NCI-H2081 (cell line): ENCODE measurements at regions not wholly inside any gene's neighbourhood (a gene's known extent, or its start where the extent isn't known, plus 50 kb on each side); places are given as distances from the start of the nearest gene placed in this dataset.

Experiments
- DNase-seq, 2 experiments: peaks; one replicate each; lab custom pipeline; 2025; lab: John Stamatoyannopoulos, UW

DNA sequence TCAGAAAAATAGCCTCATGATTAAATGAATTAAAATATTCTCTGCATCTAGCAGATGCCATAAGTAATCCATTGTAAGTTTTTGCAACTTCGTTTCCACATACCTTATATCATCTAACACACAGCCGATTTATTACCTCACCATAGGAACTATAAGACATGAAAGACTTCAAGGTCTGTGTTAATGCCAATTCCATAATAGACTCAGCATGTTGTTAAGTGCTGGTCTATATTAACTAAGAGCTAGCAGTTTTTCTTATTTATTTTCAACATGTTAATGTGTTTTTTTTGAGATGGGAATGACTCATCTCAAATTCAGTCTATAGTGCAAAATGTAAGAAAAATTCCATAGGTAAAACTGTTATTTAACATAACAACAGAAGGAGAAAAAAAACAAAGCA, 243.9 kb upstream of the GULP1 start:
- DNase-seq, result no peak

DNA sequence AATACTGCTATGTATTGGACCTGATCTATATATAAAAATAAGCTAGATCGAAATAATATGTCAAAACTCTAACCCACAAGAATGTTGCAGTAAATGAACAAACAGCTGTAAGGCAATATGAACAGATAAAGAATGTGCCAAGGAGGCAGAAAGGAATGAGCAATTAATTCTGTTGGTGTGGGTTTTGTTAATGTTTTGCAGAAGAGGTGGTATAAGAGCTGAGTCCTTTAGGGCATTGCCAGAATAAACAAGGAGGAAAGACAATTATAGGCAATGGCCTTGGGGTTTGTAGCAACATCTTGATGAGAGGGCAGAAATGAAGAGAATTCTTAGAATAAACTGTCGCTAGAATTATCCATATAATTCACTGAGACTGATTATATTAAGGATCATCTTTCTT, 240.9 kb upstream of the GULP1 start:
- no peak for DNase-seq

DNA sequence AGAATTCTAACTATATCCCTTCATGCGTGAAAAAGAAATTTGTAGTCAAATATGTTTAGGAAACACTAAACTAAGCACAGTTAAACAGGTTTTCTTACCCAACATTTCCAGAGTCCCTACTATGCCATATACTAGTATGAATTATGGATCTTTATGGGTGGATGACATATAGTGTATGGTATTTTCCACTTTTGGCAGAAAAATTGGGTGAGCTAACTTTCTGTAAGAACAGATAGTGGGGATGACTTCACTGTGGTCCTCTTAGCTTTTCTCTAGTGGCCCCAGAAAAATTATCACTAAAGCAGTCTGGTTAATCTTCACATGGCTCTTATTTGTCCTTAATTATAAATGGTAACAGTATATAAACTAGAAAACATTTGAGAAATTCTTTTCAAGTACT, 240.0 kb upstream of the GULP1 start:
- DNase-seq, result no peak

DNA sequence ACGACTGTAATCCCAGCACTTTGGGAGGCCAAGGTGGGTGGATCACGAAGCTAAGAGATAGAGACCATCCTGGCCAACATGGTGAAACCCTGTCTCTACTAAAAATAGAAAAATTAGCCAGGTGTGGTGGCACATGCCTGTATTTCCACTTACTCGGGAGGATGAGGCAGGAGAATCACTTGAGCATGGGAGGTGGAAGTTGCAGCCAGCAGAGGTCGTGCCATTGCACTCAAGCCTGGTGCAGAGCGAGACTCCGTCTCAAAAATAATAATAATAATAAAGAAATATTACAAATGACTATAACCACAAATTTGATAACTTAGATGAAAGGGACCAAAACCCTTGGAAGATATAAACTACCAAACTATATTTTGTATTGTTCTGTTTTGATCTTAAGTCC, 226.3 kb upstream of the GULP1 start:
- no peak for DNase-seq

DNA sequence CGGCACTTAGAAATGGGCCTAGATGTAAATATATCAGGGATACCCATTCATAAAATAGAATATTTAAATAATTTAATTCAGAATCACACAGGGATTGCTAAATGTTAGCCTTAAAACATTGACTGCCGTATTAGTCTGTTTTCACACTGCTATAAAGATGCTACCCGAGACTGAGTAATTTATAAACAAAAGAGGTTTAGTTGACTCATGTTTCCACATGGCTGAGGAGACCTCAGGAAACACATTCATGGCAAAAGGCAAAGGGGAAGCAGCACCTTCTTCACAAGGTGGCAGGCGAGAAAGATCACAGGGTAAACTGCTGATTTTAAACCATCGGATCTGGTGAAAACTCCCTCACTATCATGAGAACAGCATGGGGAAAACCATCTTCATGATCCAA, 223.6 kb upstream of the GULP1 start:
- no peak for DNase-seq

DNA sequence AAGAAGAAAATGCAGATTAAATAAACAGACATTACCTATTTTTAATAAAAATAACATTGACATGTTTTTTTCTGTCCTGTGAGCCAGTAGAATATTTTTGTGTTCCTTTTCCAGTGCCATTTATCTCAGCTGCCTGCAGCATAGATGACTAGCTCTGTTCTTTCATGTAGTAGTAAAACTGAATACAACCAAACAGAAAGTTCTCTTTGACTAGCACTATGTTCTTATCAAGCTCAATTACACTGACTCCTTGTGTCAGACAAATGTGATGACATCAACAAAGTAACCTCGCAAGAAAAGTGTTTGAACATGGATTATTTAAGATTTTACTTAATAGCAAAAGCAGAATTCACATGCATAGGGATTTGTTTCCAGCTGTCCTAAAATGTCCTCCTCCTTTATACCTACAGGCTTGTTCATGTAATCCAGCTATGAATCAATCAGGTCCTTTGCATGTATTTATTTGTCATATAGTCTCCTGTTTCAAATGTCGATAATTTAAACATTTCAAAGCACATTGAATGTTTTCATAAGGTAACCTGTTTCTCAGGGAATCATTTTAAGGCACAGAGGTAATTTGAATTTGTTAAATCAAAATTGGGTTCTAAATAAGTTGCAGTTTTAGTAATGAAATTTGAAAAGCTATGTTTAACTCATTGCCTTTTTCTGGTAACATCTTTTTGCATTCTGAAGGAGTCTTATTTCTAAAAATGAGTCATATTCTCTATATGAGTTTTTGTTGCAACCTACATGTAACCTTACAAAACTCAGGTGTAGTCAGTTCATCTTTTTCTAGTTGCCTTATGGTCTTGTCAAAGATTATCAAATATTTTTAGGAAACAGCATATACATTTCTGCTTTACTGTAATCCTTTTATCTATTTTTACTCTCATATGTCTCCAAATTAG, 215.3 kb upstream of the GULP1 start:
- no peak for DNase-seq

DNA sequence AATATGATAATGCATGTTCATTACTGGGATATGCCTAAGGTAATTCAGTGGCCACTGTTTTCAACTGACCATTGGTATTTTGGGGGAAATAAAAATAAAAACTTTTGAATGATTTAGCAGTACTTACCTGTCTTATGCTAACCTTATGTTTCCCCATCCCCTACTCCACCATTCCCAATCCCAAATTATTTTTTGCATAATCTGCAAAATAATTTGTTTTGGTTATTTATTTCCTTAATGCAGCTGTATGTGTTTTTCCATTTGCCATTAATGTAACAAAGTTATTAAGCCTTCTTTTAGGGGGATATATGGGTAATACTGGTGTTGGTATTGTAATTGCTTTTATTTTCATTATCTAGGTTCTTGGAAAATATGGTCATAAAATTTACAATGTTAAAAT, 213.9 kb upstream of the GULP1 start:
- DNase-seq, result no peak

DNA sequence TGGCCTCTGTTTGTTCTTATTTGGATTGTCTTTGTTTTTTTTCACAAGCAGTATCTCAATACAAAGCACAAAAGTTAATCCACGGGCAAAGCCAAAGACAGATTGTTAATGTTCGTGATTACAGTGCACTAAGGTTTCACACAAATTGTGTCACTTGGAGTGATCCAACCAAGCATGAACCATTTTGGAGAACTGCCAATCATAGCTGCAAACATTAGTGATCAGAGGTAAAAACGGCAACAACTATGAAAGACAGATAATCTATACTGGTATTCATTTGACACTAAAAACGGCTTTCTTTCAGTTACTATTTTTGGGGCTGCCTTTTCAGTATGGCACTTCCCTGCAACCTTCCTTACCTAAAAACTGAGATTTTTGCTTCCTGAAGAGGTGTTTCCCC, 213.1 kb upstream of the GULP1 start:
- DNase-seq, result peak in 1 of 2 experiments; percentile 35

DNA sequence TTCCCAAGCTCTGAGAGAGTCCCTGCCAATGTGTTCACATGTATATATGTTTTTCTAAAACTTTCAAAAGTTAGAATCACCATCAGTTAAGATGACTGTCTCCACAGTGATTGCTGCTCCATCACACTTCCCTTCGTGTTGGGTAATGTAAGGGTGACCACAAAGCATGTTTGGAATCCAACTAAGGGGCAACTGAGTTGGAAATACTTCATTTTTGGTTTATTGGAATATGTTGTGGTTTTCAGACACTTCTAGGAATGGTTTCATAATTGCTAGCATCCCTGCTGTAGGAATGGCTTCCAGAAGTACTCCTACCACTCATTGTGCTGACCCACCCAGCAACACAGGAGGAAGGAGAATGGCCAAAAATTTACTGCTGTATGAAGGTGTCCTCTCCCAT, 212.5 kb upstream of the GULP1 start:
- DNase-seq, result no peak

DNA sequence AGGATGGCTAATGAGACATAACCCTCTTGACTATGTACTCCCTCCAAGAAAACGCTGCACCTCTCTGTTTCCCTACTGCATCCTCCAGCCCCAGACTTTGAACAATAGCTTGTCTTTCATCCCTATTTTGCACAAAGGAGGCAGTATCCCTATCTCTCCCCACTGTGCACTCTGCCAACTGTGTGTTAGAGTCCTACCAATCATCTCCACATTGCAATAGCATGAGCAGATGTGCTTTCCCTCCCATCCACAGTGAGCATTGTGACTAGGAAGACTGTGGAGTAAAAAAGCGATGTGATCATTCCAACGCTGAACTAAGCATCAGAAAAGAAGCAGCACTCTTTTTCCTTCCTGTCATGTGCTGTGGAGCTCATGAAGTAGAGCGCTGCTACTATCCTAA, 206.3 kb upstream of the GULP1 start:
- DNase-seq, result no peak

DNA sequence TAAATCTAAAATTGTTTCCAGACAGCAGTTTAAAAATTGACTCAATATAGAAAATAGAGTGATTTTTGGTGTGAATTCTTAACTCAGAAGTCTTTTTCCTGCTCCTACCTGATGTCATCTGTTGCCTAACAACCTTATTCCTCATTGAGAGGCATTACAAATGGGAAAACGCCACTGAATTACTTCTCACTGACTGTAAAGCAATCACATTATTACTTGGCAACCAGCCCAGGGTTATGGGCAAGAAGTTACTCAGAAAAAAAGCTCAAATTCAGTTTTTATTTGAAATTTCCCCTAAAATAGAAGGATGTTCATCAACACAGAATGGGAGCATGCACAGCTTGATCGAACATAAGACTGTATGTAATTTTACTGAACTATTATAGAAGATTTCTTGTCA, 201.8 kb upstream of the GULP1 start:
- DNase-seq, result peak in 1 of 2 experiments; percentile 37

DNA sequence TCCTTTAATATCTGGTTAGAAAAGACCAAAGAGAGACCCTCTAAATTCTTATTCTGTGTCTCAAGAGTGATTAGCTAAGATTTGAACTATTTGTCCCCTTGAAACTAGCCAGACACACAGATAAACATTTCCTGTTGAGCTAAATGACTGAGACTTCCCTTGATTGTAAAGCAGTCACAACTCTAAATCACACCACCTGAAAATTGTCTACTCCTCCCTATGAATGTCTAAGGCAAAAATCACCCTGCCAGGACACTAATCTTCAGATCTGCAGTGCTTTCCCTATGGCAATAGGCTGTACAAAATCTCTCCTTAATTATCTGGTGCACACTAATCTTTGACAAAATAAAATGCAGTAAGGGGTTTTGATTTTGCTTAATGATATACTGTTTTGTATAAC, 200.5 kb upstream of the GULP1 start:
- peak in 1 of 2 experiments; percentile 4 for DNase-seq

DNA sequence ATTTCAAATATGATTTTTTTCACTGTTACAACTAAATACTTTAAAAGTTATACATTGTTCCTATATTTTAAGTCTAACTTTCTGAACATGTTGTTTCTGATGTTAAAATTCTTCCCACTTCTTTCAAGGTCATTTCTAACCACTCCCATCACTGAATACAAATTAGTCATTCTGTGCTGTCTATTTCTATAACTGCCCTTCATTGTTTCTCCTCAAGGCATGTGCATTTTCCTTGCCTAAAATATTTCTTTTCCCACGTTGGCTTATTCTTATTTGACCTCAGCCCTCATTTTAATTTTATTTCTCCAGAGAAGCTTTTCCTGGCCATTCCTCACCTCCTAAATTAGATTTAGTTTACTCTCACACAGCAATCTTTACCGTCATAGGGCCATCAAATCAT, 198.9 kb upstream of the GULP1 start:
- no peak for DNase-seq

DNA sequence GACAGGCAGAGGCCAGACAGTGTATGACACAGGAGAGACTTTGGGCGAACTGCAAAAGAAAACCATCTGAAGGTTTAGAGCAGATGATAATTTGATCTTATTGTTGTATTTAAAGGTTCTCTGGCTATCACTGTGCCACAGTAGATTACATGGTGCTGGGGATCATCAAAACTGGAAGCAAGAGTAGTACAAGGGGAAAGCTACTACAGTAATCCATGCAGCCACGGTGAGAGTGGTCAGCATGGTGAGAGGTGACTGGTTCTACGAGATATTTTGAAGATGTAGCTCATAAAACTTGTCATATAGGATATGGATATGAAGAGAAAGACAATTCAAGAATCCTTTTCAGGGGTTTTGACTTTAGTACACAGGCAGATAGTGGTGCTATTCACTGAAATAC, 194.8 kb upstream of the GULP1 start:
- DNase-seq, result no peak

DNA sequence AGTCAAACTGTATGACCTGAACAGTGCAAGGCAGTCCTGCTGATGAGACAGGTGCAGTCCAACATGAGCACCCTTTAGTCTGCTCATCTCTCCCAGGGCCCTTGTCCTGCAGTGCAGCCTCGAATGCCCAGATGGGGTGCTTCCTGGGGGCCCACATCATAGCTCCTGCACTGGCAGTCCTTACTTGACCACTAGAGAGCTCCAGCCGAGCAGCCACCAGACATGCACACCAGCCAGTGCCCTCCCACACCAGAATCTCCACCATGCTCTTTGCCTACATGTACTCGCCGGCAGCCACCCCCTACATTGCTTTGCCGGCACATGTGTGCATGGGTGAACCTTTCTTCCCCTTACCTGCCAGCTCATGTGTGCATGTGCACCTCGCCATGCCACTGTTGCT, 188.8 kb upstream of the GULP1 start:
- DNase-seq, result no peak

DNA sequence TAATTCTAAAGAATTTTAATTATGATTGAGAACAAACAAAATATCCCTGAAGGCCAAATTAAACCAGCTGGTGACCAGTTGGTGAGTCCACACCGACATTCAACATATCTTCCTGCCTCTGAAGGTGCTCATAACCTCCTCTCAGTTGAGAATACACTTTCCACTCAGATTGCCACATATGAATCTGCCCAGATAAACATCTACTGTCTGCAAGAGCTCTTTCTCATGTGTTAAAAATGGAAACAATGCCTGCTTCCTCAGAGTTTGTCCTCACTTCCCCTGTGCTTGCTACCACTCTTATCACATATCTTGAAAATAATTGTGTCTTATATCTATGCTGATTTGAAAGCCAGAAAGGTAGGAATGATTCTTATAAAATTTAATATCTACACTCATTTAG, 177.7 kb upstream of the GULP1 start:
- DNase-seq, result no peak

DNA sequence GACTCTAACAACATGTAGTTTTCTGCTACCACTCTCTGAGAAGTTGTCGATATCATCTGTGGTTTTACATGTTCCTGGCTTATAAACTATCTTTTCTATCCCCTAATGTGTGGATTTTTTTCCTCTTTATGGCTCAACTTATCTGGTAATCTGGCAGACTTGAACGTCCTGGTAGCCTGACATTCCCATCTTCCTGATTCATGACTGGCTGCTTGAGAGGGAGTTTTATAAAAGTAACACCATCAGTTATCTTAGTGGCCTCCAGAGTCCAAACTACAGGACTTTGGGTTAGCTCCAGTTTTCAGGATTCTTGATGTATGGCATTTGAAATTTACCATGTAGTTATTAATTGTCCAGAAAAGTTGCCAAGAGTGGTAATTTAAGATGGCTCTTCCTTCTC, 174.0 kb upstream of the GULP1 start:
- DNase-seq, result no peak

DNA sequence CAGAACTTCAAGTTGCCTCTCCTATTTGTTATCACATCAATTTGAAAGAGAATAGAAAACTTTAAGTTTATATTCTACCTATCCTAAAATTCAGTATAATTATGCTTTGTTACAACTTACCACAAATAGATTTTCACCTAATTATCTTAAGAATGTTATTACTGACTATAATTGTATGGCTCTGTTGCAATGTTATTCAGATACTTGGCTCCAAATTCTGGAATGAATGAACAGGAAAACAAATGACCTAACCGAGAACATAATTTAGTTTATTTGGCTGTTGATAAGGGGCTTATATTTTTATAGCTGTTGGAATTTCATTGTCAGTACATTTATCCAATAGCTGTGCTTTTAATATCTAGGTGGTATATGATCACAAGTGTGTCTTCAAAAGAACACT, 173.2 kb upstream of the GULP1 start:
- DNase-seq, result no peak

DNA sequence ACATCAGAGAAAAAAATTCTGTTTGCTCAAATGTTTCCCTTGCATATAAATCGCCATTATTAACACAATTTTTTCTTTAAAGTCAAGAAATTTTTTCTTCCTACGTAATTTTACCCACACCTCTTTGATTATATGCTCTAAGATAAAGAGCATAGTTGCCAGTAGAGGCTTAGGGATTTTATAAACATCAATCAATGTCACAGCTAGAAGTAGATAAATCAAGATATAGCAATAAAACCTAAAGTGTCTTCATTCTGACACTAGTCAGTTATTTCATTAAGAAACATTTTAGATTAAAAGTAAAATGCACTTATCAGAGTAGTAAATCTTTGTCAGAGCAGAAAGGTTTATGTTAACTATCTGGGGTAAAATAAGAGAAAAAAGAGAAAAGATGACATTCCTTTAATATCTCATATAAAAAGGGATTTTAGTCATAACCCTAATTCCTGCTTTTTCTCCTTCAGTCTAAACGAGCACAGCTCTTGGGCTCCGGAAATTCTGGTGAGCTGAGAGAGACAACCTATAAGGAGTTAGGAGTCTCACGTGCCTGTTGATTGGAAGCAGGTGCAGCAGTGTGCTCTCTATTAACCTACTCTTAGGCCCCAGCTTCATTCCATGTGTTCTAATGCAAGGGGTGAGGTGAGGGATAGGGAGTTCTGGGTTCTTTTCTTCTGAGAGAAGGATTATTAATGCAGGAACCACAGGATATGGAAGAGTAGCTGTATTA, 172.4 kb upstream of the GULP1 start:
- DNase-seq, result no peak

DNA sequence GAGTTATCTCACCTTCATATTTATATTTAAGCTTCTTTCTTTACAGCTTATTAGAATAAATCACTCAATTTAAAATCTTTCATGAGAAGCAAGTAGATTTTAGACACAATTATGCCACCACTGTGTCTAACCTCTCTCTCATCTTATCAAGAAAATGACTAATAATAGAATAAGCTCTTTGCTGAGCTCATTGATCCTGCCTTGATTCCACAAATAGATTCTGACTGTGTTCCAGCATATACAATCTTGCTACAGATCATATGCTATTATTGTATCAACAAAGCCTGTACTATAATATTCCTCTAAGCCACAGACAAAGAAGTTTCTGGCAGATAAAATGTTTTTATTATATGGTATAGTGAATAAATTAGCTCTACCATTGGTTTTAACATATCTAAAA, 168.7 kb upstream of the GULP1 start:
- no peak for DNase-seq

DNA sequence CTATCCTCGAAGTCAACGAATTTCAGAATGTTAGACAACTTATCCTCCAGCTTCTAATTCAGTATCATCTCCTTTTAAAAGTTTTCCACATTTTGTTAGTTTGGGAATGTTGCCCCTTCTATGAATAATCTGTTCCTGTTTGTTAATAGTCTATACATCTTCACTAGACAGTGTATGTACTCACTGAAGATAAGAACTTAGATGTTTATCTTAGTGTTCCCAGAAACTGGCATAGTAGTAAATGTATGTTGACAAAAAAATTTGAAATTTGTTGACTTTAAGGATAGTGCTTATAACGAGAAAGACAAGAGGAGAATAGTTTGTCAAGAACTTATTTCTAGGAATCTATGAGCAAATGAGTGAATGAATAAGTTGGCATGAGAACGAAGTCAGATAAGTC, 162.0 kb upstream of the GULP1 start:
- DNase-seq, result no peak

DNA sequence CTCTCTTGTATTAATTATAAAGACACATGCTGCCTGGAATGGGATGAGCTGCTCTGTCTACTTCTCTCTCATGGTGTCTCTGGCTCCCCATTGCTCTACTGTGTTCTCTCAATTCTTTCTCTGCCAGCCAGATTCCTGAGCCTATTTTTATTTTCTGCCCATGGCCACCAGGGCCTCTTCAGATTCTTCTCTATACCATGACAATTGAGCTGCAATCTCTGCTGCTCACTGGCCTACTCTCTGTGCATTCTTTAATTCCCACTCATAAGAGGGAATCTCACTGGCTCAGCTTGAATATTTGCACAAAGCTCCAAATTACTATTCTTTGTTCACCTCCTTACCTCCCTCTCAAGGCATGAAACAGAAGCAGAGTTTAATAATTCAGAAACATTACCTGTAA, 161.4 kb upstream of the GULP1 start:
- no peak for DNase-seq

DNA sequence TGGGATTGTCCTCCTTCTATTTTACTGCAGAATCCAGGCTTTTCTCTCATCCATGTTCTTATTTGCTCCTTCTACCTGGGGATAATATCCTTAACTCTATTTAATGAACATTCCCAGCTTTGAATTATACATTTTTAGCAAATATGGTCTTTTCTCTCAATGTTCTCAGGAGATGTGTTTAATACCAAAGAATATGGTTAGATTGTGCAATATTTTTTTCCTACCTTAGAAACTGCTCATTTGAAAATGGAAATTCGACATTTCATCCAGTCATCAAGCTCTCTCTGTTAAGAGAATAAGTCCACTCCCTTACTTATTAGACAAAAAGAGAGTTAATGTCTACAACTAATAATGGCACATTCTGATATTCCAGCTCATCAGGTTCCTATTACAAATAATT, 160.4 kb upstream of the GULP1 start:
- no peak for DNase-seq

DNA sequence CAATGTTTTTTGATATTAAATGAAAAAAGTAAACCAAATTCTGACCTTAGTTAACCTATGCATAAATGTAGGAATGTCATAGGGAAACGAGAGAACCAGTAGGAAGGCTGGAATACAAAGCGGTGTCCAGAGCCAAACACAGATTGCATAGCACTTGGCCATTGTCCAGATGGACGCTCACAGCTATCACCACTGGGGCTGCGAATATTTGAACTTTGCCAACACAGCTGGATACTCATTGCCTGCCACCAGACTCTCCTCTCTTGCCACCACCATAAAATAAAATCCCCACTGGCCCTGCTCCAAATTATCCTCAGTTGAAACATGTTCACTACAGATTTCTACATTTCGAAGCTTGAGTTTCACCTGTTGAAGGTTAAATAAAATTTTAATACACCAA, 159.3 kb upstream of the GULP1 start:
- peak; percentile 46 to 79 for DNase-seq
